Vagina (tissue), 2 donors: ENCODE measurements at regions not wholly inside any gene's neighbourhood (a gene's known extent, or its start where the extent isn't known, plus 50 kb on each side); places are given as distances from the start of the nearest gene placed in this dataset.

ENCODE experiments used
- POLR2A ChIP-seq, 2 donors: fragments of 450-650 bp; IDR thresholded peaks; one replicate each; pipeline ENCODE4 v1.6.1; 2017; ENCODE audit warnings: antibody characterized with exemption in 2 of 2, mild to moderate bottlenecking in 2 of 2, moderate library complexity in 2 of 2
- POLR2AphosphoS5 ChIP-seq, 2 donors: sonication (generic); formaldehyde crosslinking; IDR thresholded peaks; one replicate each; pipeline ENCODE4 v1.9.0; 2017; ENCODE audit warnings: antibody characterized with exemption in 2 of 2, mild to moderate bottlenecking in 2 of 2, low read depth in 1 of 2; ENCODE audit not compliant: insufficient read depth in 1 of 2
- TF ChIP-seq, protein P1 (sequence below), 3 experiments: fragments of 450-650 bp in 2 of 3; fragments of 200-600 bp in 1 of 3; sonication (generic) in 1 of 3; IDR thresholded peaks; one replicate each; pipeline ENCODE4 v1.5.1; 2017 to 2019; ENCODE audit warnings: antibody characterized with exemption in 3 of 3, mild to moderate bottlenecking in 2 of 3, moderate library complexity in 2 of 3

DNA sequence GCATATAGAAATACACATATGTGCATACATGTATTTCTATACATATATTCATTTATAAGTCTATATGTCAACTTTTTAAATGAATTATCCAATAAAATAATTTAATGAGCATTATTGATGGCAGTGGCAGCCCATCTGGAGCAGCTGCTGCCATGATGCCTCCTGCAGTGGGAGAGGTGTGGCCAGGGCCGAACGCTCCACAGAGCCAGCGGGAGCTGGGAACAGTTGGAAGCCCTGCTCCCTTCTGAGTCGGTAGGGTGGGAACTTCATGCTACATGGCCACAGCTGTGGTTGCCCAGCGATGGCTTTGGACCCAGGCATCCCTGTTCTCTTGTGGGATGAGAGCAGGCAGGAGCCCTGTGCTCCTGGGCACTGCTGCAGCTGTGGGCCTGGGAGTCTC lies 812.4 kb upstream of the CTNND2 start:
- TF ChIP-seq, protein P1, sequence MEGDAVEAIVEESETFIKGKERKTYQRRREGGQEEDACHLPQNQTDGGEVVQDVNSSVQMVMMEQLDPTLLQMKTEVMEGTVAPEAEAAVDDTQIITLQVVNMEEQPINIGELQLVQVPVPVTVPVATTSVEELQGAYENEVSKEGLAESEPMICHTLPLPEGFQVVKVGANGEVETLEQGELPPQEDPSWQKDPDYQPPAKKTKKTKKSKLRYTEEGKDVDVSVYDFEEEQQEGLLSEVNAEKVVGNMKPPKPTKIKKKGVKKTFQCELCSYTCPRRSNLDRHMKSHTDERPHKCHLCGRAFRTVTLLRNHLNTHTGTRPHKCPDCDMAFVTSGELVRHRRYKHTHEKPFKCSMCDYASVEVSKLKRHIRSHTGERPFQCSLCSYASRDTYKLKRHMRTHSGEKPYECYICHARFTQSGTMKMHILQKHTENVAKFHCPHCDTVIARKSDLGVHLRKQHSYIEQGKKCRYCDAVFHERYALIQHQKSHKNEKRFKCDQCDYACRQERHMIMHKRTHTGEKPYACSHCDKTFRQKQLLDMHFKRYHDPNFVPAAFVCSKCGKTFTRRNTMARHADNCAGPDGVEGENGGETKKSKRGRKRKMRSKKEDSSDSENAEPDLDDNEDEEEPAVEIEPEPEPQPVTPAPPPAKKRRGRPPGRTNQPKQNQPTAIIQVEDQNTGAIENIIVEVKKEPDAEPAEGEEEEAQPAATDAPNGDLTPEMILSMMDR (IDR thresholded peaks at IDR 0.05), result no peak
- TF ChIP-seq POLR2A (IDR thresholded peaks at IDR 0.05) (no peak), POLR2AphosphoS5 (IDR thresholded peaks at IDR 0.05; ENCODE audit: insufficient read depth in 1 of 2, low read depth in 1 of 2) (no peak)
